MM.1S (cell line): ENCODE measurements at regions not wholly inside any gene's neighbourhood (a gene's known extent, or its start where the extent isn't known, plus 50 kb on each side); places are given as distances from the start of the nearest gene placed in this dataset.

ENCODE experiments used
- DNase-seq: peaks from one replicate; pipeline ENCODE4 v3.0.0-alpha.2; 2015
- H2AFZ ChIP-seq: fragments of 300-600 bp; sonication (generic); 2 replicates; pipeline ENCODE4 v1.6.0; 2016; ENCODE audit warnings: antibody characterized with exemption, low read length
- H3F3A ChIP-seq: fragments of 300-600 bp; sonication (generic); 2 replicates; pipeline ENCODE4 v1.6.1; 2016; ENCODE audit warnings: mild to moderate bottlenecking, antibody characterized with exemption, low read length, moderate library complexity, mixed read lengths; ENCODE audit not compliant: insufficient read depth
- H3K27ac ChIP-seq: fragments of 300-600 bp; sonication (generic); 2 replicates; pipeline ENCODE4 v1.5.1; 2016; ENCODE audit warnings: mild to moderate bottlenecking, low read length
- H3K27me3 ChIP-seq: fragments of 300-600 bp; sonication (generic); replicated peaks from 2 replicates; pipeline ENCODE4 v1.6.0; 2016; ENCODE audit warnings: low read length; ENCODE audit not compliant: insufficient read depth
- H3K36me3 ChIP-seq: fragments of 300-600 bp; sonication (generic); replicated peaks from 2 replicates; pipeline ENCODE4 v1.6.1; 2016; ENCODE audit warnings: mild to moderate bottlenecking, low read length, mixed read lengths; ENCODE audit not compliant: insufficient read depth
- H3K4me1 ChIP-seq: fragments of 300-600 bp; sonication (generic); 2 replicates; pipeline ENCODE4 v1.6.1; 2016; ENCODE audit warnings: low read length, mixed read lengths
- H3K4me2 ChIP-seq: fragments of 300-600 bp; sonication (generic); 2 replicates; pipeline ENCODE4 v1.6.0; 2016; ENCODE audit warnings: low read depth, low read length
- H3K4me3 ChIP-seq: fragments of 300-600 bp; sonication (generic); 2 replicates; pipeline ENCODE4 v1.5.1; 2016; ENCODE audit warnings: low read length, mixed read lengths
- H3K79me2 ChIP-seq: fragments of 300-600 bp; sonication (generic); 2 replicates; pipeline ENCODE4 v1.6.1; 2016; ENCODE audit warnings: mixed run types, low read length, mixed read lengths
- H3K9ac ChIP-seq: fragments of 300-600 bp; sonication (generic); 2 replicates; pipeline ENCODE4 v1.6.1; 2016; ENCODE audit warnings: low read length, mixed read lengths
- H3K9me2 ChIP-seq: fragments of 300-600 bp; sonication (generic); replicated peaks from 2 replicates; pipeline ENCODE4 v1.6.1; 2016; ENCODE audit warnings: mild to moderate bottlenecking, low read length, mixed read lengths; ENCODE audit not compliant: insufficient read depth
- H3K9me3 ChIP-seq: fragments of 300-600 bp; sonication (generic); replicated peaks from 2 replicates; pipeline ENCODE4 v1.6.1; 2016; ENCODE audit warnings: mild to moderate bottlenecking, low read length, mixed read lengths; ENCODE audit not compliant: insufficient read depth
- H4K20me1 ChIP-seq: fragments of 300-600 bp; sonication (generic); 2 replicates; pipeline ENCODE4 v1.6.1; 2016; ENCODE audit warnings: mild to moderate bottlenecking, low read length, moderate library complexity, mixed read lengths; ENCODE audit not compliant: insufficient read depth
- EZH2 ChIP-seq: fragments of 300-600 bp; sonication (generic); optimal IDR thresholded peaks from 2 replicates; pipeline ENCODE3; 2017; ENCODE audit warnings: low read depth, mild to moderate bottlenecking, antibody characterized with exemption, low read length, mixed read lengths
- EZH2phosphoT487 ChIP-seq: fragments of 300-600 bp; sonication (generic); IDR thresholded peaks from 2 replicates; pipeline ENCODE4 v1.6.1; 2018; ENCODE audit warnings: antibody characterized with exemption, low read length
- TF ChIP-seq, protein P1 (sequence below): fragments of 300-600 bp; sonication (generic); IDR thresholded peaks from 2 replicates; pipeline ENCODE4 v1.5.1; 2016; ENCODE audit warnings: antibody characterized with exemption, low read length, mixed read lengths

DNA sequence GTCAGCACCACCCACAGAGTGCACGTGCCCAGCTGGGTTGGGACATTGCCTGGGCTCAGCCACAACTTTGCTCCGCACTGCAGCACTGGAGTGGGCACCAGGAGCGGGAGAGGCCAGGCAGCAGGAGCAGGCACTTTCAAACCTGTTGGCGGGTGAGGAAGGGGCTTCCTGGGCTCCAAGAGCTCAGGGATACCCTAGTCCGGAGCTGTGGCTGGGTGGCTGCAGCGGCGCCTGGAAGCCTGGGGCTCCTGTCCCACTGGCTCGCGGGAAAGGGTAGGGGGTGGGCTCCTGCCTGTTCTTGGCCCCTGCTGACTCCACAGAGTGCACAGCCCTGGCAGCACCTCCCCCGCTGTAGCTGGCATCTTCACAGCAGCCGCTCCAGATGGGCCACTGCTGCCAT lies 417.6 kb upstream of the RGMA start:
- H3K9ac ChIP-seq = no peak overlapping the region
- no peaks in the 10 kb centered on the region for H3K36me3 ChIP-seq
- H4K20me1 ChIP-seq = no peaks in the 10 kb centered on the region
- no peaks in the 10 kb centered on the region for H3F3A ChIP-seq
- no peak overlapping the region for H3K4me2 ChIP-seq
- no peak overlapping the region for H3K4me3 ChIP-seq
- H3K27me3 ChIP-seq = no peaks in the 10 kb centered on the region
- H3K27ac ChIP-seq = no peak overlapping the region
- H3K79me2 ChIP-seq = no peaks in the 10 kb centered on the region
- DNase-seq = no peak
- TF ChIP-seq, protein P1, sequence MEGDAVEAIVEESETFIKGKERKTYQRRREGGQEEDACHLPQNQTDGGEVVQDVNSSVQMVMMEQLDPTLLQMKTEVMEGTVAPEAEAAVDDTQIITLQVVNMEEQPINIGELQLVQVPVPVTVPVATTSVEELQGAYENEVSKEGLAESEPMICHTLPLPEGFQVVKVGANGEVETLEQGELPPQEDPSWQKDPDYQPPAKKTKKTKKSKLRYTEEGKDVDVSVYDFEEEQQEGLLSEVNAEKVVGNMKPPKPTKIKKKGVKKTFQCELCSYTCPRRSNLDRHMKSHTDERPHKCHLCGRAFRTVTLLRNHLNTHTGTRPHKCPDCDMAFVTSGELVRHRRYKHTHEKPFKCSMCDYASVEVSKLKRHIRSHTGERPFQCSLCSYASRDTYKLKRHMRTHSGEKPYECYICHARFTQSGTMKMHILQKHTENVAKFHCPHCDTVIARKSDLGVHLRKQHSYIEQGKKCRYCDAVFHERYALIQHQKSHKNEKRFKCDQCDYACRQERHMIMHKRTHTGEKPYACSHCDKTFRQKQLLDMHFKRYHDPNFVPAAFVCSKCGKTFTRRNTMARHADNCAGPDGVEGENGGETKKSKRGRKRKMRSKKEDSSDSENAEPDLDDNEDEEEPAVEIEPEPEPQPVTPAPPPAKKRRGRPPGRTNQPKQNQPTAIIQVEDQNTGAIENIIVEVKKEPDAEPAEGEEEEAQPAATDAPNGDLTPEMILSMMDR = no peak
- TF ChIP-seq EZH2phosphoT487 (no peak), EZH2 (no peak)
- no peaks in the 10 kb centered on the region for H3K9me3 ChIP-seq
- no peaks in the 10 kb centered on the region for H3K9me2 ChIP-seq
- no peak overlapping the region for H2AFZ ChIP-seq
- H3K4me1 ChIP-seq = no peaks in the 10 kb centered on the region

DNA sequence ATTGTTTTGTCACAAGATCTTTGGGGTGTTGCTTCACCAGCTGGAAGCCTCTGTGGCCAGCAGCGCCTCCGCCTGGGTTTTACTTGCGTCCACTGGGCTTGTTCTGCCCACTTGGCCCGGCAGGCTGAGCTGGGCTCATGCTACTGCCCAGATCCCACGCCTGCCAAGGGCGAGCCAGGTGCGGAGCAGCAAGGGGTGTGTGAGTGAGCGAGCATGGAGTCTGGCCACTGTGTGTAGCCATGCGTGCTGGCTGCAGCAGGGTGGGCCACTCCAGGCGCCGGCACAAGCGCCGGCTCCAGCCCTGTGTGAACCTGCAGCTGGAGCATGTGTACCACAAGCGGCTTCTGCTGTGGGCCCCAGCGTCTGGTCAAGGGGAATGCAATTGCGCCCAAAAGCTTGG lies 416.5 kb upstream of the RGMA start:
- TF ChIP-seq EZH2 = no peak
- TF ChIP-seq EZH2phosphoT487 = no peak
- TF ChIP-seq, protein P1 = no peak
- H3K36me3 ChIP-seq = no peaks in the 10 kb centered on the region
- no peak overlapping the region for H3K4me3 ChIP-seq
- no peaks in the 10 kb centered on the region for H3K9me3 ChIP-seq
- no peaks in the 10 kb centered on the region for H3K27me3 ChIP-seq
- no peaks in the 10 kb centered on the region for H3K4me1 ChIP-seq
- H4K20me1 ChIP-seq = no peaks in the 10 kb centered on the region
- no peak for DNase-seq
- no peak overlapping the region for H3K27ac ChIP-seq
- H3K9ac ChIP-seq = no peak overlapping the region
- H3F3A ChIP-seq = no peaks in the 10 kb centered on the region
- no peaks in the 10 kb centered on the region for H3K9me2 ChIP-seq
- no peaks in the 10 kb centered on the region for H3K79me2 ChIP-seq
- no peak overlapping the region for H3K4me2 ChIP-seq
- no peak overlapping the region for H2AFZ ChIP-seq

DNA sequence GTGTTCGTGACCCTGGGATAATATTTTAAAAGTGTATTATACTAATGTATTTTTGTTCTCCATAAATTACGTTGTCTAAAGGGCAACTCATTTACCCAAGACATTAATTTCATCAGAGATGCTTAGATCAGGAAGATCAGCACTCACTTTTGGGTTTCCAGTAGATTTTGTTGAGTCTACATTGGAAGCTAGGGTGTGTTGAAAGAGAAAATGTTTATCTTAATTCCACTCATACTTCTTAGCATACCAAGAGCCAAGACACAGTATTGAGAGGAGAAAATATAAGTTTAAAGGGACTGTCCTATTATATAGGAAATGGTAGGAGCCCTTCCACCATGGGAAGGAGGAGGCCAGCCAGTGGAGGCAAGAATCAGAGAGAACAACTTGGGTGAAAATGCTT lies 412.9 kb upstream of the RGMA start:
- H3K27me3 ChIP-seq = no peaks in the 10 kb centered on the region
- H3K36me3 ChIP-seq = no peaks in the 10 kb centered on the region
- no peaks in the 10 kb centered on the region for H3K9me3 ChIP-seq
- no peak for DNase-seq
- H3K9ac ChIP-seq = no peak overlapping the region
- no peaks in the 10 kb centered on the region for H3K4me1 ChIP-seq
- no peaks in the 10 kb centered on the region for H3K79me2 ChIP-seq
- H4K20me1 ChIP-seq = no peaks in the 10 kb centered on the region
- H3K4me2 ChIP-seq = no peak overlapping the region
- H3K4me3 ChIP-seq = no peak overlapping the region
- no peak overlapping the region for H2AFZ ChIP-seq
- TF ChIP-seq, protein P1 = no peak
- TF ChIP-seq EZH2 (no peak), EZH2phosphoT487 (no peak)
- no peaks in the 10 kb centered on the region for H3K9me2 ChIP-seq
- H3F3A ChIP-seq = no peaks in the 10 kb centered on the region
- no peak overlapping the region for H3K27ac ChIP-seq
